HG03342 (cell line): ENCODE measurements at regions not wholly inside any gene's neighbourhood (a gene's known extent, or its start where the extent isn't known, plus 50 kb on each side); places are given as distances from the start of the nearest gene placed in this dataset.
"Not testable (repeated sequence)": the region's sequence is repeated elsewhere in the genome, so short reads cannot be mapped to it uniquely, and the experiment has no call there.

Experiments used
- ATAC-seq: cut with Tn5 transposase; IDR thresholded peaks from one replicate; pipeline ENCODE4 v1.9.1; 2021; ENCODE audit warnings: mild to moderate bottlenecking, moderate library complexity; ENCODE audit not compliant: unreplicated experiment

DNA sequence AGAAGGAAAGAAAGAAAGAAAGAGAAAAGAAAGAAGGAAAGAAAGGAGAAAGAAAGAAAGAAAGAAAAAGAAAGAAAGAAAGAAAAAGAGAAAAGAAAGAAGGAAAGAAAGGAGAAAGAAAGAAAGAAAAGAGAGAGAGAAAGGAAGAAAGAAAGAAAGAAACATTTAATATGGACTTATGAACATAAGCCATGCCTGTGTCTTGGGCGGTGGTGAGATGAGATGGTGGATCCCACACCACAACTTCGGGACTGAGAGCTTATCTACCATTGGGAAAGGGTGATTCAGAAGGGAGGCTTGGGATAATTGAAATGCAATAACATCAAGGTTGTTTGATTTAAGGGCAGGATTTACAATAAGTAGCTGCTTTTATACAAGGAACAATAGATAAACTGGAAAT is 843.9 kb upstream of the AUTS2 start:
- no peak for ATAC-seq

DNA sequence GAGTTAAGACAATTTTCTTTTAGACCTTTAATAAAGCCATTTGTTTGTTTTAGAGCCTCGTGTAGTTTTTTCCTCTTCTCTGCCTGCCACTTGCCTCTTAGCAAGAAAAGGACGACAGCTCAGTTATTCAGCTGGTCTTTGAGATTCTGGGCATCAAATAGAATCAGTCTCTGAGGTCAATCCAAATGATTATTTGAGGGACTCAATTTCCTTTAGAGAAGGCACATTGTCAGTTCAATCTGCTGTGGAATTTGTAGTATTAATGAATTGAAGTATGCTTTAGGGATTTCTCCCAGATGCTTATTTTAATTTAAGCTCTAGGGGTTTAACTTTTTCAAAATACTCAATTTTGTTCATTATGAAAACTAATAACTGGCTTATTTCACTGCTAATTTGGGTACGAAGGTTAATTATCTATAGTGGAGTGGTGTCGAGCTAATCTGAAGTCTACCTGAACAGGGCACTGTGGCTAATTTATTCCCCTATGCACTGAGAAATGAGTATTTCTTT is 841.2 kb upstream of the AUTS2 start:
- no peak for ATAC-seq

DNA sequence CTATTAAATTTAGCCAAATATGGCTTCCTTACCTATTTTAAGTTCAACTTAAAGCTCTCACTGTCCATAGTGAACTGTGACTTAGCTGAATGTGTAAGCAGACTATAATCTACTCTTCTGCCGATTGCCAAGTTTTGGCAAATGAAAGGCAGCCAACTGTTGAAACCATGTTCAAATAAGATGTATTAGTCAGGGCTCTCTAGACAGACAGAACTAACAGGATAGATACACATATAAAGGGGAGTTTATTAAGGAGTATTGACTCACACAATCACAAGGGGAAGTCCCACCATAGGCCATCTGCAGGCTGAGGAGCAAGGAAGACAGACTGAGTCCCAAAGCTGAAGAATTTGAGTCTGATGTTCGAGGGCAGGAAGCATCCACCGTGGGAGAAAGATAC is 837.7 kb upstream of the AUTS2 start:
- ATAC-seq = no peak

DNA sequence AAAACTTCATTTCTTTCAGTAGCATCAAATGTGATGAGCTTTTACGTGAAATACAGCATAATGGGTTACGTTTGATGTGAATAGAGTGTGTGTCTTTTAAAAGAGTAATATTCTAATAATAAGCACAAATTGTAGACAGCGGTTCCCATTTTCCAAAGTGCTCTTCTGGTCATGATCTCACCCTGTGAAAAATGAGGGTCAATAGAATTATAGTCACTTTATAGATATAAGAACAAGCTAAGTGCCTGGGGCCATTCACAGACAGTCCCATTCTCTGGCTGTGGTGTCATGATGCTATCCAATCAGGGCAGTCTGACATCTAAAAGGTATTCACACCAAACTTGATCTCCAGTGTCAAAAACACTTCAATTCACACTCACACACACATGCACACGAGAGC is 830.8 kb upstream of the AUTS2 start:
- no peak for ATAC-seq

DNA sequence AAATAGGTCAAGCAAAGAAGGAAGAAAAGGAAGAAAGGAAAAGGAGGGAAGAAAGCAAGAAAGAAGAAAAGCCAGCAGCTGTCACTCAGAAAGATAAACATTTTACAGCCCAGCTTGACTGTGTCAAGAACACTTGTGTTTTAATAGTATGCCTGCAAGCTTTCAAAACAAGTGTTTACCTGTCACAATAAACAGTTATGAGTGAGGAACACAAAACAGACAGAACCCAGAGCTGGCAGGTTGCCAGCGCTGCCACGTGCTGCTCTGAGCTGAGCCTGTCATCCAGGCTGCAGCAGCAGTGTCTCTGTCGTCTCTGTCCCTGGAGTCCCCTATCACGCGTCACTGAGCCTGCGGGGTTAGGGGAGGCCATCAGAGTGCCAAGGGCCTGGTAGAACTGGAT is 827.6 kb upstream of the AUTS2 start:
- ATAC-seq = no peak

DNA sequence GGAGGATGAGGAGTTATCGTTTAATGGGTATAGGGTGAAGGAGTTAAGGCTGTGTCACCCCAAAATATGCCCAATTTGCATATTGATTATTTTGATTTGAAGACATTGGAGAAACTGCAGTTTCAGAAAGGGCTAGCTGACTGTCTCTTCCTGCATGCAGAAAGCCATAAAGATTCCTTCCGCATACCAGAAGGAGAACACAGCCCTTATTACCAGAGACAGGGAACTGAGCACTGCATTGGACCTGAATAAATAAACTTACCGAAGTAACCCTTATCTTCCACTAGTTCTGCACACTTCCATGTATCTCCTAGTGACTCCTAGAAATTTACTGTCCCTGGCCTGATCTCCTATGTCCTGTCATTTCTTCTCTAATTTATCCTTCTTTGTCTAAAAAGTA is 821.9 kb upstream of the AUTS2 start:
- no peak for ATAC-seq

DNA sequence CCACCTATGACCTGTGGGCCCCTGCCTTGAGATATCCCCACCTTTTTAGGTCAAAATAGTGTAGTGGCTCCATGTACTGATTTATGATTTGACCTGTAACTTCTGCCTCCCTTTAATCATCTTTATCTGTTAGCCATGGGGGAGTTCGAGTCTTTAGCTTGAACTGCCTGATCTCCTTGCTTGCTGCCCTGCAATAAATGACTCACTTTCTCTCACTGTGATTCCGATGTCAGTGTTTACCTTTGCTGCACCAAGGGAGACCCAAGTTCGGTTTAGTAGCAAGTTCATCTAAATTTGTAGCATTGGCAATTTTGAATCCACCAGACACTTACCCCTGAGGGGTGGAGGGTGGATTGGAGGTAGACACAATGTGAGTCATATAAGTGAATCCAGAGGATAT is 814.6 kb upstream of the AUTS2 start:
- no peak for ATAC-seq

DNA sequence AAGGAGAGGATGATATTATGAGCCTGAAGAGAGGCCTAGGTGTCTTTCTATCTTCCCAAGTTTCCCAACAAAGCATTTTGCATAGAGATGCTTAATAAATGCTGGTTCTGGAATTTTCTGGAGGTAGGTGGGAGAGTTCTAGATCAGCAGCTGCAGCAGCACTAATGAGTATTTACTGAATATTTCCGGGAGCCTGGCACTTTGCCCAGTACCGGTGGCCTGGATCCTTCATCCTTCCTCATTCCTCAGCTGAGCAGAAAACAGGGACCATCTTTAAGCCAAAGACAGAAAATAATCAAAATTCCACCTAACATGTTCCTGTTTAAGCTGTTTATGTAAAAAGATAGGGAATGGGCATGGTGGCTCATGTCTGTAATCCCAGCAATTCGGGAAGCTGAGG is 813.2 kb upstream of the AUTS2 start:
- no peak for ATAC-seq

DNA sequence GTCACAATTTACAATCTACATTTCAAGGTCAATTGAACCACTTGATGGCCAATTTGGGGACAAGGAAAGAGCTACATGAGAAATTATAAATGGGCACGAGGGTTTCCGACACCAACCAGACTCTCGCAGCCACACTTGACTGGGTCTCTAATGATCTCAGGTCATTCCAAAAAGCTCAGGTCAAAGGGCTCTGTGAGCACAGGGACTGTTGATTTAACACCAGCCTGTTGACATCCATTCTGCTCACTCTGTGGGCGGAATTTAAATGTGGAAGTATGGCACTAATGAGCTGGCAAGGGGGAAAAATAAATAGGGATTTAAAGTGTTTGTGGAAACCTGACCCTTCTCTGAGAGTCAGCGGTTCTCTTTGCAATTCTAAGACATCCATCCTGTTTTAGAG is 810.7 kb upstream of the AUTS2 start:
- ATAC-seq = no peak

DNA sequence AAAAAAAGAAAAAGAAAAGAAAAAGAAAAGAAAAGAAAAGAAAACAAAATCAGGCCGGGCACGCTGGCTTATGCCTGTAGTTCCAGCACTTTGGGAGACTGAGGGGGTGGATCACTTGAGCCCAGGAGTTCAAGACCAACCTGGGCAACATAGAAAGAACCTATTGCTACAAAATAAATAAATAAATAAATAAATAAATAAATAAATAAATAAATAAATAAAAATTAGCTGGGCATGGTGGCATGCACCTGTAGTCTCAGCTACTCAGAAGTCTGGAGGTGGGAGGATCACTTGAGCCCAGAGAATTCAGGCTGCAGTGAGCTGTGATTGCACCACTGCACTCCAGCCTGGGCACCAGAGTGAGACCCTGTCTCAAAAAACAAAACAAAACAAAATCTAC is 809.7 kb upstream of the AUTS2 start:
- not testable (repeated sequence) for ATAC-seq

DNA sequence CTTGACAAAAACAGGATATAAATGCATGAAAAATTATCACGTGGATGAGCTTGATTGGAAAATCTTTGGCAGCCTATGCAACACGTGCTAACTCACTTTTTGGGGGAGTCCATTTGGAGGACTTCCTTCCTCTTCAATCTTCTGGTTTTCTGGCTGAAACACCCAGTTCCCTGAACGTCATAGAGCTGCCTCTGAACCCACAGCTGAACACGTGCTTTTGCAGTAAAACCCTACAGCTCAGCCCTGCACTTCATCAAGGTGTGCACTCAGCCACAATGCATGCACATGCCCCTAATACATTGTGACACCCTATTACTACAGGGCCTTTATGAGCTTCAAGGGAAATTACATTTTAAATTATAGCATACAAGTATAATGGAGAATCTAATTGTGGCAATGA is 808.7 kb upstream of the AUTS2 start:
- no peak for ATAC-seq

DNA sequence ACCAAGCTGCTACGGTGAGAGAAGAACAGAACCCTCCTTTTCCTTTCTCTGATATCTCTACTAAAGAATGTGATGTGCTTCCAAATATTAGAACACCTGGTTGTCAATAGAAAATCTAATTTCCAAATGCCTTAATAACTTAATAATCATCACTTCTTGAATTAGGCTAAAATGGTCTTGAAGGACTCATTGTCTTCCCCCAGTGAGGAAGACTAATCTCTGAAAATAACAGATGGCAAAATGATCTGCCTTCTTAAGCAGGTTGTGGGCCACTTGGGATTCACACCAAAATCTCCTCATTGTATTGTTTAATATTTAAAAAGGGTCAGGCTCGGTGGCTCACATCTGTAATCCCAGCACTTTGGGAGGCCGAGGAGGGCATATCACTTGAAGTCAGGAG is 805.9 kb upstream of the AUTS2 start:
- ATAC-seq = no peak

DNA sequence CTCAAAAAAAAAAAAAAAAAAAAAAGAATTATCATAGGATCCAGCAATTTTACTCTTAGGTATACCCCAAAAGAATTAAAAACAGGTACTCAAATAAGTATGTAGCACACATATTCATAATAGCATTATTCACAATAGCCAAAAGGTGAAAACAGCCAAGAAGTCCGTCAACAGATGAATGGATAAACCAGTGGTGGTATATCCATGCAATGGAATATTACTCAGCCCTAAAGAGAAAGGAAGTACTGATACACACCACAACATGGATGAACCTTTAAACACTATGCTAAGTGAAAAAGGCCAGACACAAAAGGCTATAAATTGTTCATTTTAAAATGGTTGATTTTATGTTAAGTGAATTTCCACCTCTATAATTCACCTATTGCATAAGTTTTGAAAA is 804.8 kb upstream of the AUTS2 start:
- ATAC-seq = no peak

DNA sequence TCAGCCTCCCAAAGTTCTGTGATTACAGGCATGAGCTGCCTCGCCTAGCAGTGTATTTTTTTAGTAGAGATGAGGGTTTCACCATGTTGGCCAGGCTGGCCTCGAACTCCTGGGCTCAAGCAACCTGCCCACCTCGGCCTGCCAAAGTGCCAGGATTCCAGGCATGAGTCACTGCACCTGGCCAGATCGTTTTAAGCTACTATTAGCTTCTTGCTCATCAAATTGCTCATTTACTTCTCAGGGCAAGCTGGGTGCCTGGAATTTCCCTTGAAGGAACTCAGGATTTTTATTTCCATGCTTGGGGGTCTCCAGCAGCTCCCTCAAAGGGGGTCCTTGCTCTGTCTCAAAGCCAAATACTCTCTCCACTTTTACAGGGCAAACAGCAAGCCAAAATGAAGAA is 798.0 kb upstream of the AUTS2 start:
- no peak for ATAC-seq

DNA sequence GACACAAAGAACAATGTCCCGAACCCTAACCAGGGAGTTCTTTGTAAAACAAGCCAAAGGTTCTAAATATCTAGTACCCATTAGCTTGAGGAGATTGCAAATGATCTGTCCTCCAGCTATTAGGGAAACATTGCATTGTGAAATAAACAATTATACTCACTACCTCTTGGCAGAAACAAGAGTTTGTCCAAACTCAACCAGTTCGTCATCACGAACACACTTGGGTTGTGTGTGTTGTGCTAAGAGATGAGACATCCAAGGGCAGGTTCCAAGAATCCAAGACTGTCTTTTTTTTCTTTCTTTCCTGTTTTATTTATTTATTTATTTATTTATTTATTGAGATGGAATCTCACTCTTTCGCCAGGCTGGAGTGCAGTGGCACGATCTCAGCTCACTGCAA is 793.1 kb upstream of the AUTS2 start:
- no peak for ATAC-seq

DNA sequence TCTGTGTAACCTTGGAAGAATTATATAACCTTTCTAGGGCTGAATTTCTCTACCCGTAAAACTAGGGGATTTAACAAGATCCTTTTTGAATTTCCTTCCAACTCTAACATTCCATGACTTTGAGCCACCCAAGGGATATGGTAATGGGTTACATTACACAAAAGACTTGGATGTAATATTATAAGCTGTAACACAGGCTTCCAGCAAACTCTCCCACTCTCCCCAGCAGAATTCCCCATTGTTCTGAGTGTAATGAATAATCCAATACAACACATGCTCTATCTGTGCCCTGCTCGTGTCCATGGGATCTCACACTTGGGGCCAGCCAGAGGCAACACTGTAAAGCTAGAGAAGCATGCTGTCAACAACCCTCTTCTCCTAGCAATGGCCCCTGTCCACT is 790.6 kb upstream of the AUTS2 start:
- ATAC-seq = no peak

DNA sequence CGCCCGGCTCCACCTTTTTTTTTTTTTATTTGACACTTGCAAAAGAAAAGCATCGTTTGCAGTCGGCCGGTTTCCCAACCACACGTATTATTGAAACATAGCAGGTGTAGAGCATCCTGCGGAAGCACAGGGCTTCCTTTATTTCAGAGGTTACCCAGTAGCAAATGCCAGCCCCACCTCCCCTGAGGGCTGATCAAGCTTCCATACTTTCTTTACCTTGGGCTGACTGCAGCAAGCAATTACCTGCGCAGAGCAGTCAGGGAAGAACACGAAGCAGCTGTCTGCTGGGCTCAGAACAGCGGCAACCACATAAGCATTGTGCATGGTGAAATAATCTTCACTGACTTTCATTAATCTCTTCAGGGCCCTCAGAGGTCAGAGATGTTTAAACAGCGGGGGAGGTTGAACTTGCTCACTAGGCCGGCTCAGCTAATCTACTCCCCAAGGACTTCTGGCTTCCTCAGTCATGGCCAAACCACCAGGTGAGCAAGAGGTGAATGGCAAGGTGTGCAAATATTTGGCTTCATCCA is 784.7 kb upstream of the AUTS2 start:
- no peak for ATAC-seq

DNA sequence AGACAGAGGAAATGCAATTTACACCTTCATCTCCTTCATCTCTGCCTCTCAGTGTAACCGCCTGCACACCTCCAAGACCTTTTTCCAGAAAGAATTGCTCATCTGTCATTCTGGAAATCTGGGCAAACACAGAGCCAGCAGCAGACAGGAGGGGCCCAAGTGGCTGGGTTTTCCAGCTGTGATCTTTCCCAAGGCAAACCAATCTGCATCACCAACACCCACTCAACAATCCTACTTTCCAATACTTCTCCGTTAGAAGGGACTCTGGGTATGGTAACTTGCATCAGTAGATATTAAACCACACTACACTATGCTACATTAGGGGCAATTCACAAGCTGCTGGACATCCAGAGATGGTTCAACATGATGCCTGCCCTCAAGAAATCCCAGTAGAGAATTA is 781.8 kb upstream of the AUTS2 start:
- no peak for ATAC-seq

DNA sequence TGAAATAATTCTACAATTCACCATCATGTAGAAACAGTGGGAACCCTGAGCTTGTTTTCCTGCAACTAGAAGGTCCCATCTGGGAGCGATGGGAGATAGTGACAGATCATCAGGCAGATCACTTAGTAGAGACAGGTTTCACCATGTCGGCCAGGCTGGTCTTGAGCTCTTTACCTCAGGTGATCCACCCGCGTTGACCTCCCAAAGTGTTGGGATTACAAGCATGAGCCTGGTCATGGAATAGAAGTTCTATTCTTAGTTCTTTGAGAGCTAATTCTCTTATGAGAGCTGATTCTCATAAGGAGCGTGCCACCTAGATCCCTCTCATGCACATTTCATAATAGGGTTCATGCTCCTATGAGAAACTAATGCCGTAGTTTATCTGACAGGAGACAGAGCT is 778.0 kb upstream of the AUTS2 start:
- ATAC-seq = no peak

DNA sequence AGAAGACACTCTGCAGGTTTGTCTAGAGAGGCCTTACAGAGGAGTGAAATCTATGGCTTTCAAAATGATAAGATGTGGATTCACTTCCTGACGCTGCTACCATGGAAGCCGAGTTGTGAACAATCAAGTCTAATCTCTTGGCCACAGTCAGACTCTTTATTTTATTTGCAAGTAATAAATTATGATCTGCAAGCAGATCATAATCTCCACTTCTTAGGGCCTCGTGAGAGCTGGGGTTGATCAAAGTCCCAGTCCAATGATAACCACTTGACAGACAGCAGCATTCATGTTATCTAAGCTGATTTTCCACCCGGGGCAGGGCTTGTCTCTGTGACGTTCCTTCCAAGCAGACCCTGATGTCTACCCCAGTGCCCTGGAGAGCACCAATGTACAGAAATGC is 776.4 kb upstream of the AUTS2 start:
- no peak for ATAC-seq

DNA sequence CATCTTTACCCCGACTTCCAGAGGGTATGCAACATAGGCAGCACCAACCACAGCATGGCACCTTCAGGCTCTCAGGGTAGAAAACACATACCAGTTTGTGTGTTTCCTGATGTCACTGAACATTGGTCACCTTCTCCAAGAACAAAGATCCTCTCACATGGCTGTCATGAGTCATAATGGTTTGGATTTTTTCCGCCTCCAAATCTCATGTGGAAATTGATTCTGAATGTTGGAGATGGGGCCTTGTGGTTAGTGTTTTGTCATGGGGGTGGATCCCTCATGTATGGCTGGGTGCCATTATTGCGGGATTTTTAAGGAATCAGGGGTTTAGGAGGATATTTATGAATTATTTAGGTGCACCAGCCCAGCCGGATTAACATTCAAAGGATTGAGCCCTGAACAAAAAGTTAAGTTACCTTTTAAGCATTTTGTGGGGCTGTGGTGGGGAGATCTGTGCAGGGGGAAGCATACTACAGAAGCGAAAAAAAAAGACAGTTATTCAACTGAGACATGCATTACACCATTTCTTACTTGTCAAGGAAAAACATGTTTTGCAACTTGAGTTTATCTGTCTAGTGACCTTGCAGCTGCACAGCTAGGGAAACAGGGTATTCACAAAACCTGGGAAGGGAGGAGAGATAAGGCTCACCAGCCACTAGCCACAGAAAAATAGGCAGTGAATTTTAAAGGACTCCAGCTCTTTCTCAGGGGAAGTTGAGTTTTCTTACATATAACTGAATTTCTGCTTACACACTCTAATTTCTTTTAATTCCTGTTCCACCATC is 774.1 kb upstream of the AUTS2 start:
- no peak for ATAC-seq

DNA sequence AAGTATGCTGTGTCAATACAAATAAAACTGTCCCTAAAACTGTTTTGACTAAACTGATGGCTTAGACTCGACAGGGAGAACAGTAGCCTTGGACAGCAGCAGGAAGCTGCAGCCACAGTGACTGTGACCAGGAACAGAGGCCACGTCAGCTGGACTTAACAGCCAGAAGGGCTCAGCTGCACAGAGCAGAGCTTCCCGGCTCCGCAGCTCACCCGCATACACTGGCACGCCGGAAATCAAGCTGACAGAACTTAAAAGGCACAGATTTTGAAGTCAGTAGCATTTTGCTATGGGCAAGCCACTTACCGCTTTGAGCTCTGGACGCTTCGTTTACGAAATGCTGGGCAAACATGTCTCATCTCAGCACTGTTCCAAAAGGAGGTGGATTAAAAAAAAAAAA is 769.7 kb upstream of the AUTS2 start:
- no peak for ATAC-seq

DNA sequence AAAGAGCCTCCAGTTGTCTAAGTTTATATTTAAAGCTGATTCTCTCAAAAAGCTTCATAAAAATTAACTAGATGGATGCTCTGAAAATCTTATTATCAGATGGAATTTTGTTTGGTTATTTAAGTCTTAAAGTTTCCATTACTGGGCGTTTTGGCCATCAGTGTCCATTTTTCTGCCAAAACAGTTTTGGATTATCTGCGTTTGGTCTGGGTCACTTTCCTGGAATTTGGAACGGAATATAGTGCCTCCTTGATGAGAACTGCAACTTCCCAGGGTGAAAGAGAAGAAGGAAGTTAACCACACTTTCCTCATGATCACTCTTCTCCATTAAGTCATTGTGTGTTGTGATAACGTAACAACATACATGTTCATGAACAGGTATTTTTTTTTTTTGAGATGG is 764.9 kb upstream of the AUTS2 start:
- no peak for ATAC-seq
